ENCODE measurements at regions not wholly inside any gene's neighbourhood (a gene's known extent, or its start where the extent isn't known, plus 50 kb on each side); places are given as distances from the start of the nearest gene placed in this dataset.

GRCh38 chr2:56743807-56744206 is 560.0 kb downstream of the CCDC85A start:
- intact Hi-C loops (cut with DNase I): loop anchor here (10.0 kb wide), 1 partner anchor 559 kb away; the partner anchor contains the start of gene CCDC85A
- DNase-seq (ENCODE audit: low spot score): no peak
- no peak for ATAC-seq

- intact Hi-C loops (cut with DNase I): loop anchor here (10.0 kb wide), 1 partner anchor 564 kb away; the partner anchor contains the start of gene CCDC85A
- ATAC-seq (no peak), DNase-seq (ENCODE audit: low spot score) (no peak)
Observed at GRCh38 chr2:56749152-56749752, 565.5 kb downstream of the CCDC85A start.

GRCh38 chr2:56753182-56753581 is 569.4 kb downstream of the CCDC85A start:
- intact Hi-C loops (cut with DNase I): no loop called here
- ATAC-seq: no peak
- DNase-seq (ENCODE audit: low spot score): no peak

- no peak for ATAC-seq
- DNase-seq (ENCODE audit: low spot score): no peak
- intact Hi-C loops (cut with DNase I): no loop called here
Observed at GRCh38 chr2:56754066-56754615, 570.4 kb downstream of the CCDC85A start.

GRCh38 chr2:56754627-56755026 is 570.8 kb downstream of the CCDC85A start:
- intact Hi-C loops (cut with DNase I): no loop called here
- DNase-seq (ENCODE audit: low spot score) (no peak), ATAC-seq (no peak)

- ATAC-seq (no peak), DNase-seq (ENCODE audit: low spot score) (no peak)
- intact Hi-C loops (cut with DNase I): no loop called here
Observed at GRCh38 chr2:56757884-56758545, 574.2 kb downstream of the CCDC85A start.

- no peak for ATAC-seq
- intact Hi-C loops (cut with DNase I): no loop called here
- DNase-seq (ENCODE audit: low spot score): no peak
Observed at GRCh38 chr2:56763683-56764082, 579.9 kb downstream of the CCDC85A start.

- DNase-seq (ENCODE audit: low spot score): no peak
- intact Hi-C loops (cut with DNase I): no loop called here
- ATAC-seq: no peak
Observed at GRCh38 chr2:56768973-56769372, 585.2 kb downstream of the CCDC85A start.

GRCh38 chr2:56770490-56770889 is 586.7 kb downstream of the CCDC85A start:
- ATAC-seq (no peak), DNase-seq (ENCODE audit: low spot score) (no peak)
- intact Hi-C loops (cut with DNase I): no loop called here

- DNase-seq (ENCODE audit: low spot score) (no peak), ATAC-seq (no peak)
- intact Hi-C loops (cut with DNase I): no loop called here
Observed at GRCh38 chr2:56784046-56784445, 600.3 kb downstream of the CCDC85A start.

- intact Hi-C loops (cut with DNase I): no loop called here
- ATAC-seq: no peak
Observed at GRCh38 chr2:56801214-56801613, 617.4 kb downstream of the CCDC85A start.

GRCh38 chr2:56801770-56802169 is 618.0 kb downstream of the CCDC85A start:
- ATAC-seq: no peak
- no peak for DNase-seq (ENCODE audit: low spot score)
- intact Hi-C loops (cut with DNase I): no loop called here

More at GRCh38 chr2:56801214-56801613, 617.4 kb downstream of the CCDC85A start:
- DNase-seq (ENCODE audit: low spot score): no peak

- intact Hi-C loops (cut with DNase I): no loop called here
- no peak for ATAC-seq
- no peak for DNase-seq (ENCODE audit: low spot score)
Observed at GRCh38 chr2:56803596-56803995, 619.8 kb downstream of the CCDC85A start.

GRCh38 chr2:56806924-56807323 is 623.1 kb downstream of the CCDC85A start:
- ATAC-seq (no peak), DNase-seq (ENCODE audit: low spot score) (no peak)
- intact Hi-C loops (cut with DNase I): no loop called here

GRCh38 chr2:56807861-56808260 is 624.1 kb downstream of the CCDC85A start:
- intact Hi-C loops (cut with DNase I): no loop called here
- ATAC-seq (no peak), DNase-seq (ENCODE audit: low spot score) (no peak)

- ATAC-seq (no peak), DNase-seq (ENCODE audit: low spot score) (no peak)
- intact Hi-C loops (cut with DNase I): no loop called here
Observed at GRCh38 chr2:56811401-56811800, 627.6 kb downstream of the CCDC85A start.

- no peak for ATAC-seq
- DNase-seq (ENCODE audit: low spot score): no peak
- intact Hi-C loops (cut with DNase I): no loop called here
Observed at GRCh38 chr2:56812432-56812831, 628.6 kb downstream of the CCDC85A start.

- ATAC-seq: no peak
- intact Hi-C loops (cut with DNase I): no loop called here
- DNase-seq (ENCODE audit: low spot score): no peak
Observed at GRCh38 chr2:56813490-56813889, 629.7 kb downstream of the CCDC85A start.

GRCh38 chr2:56816666-56817065 is 632.9 kb downstream of the CCDC85A start:
- no peak for ATAC-seq
- no peak for DNase-seq (ENCODE audit: low spot score)
- intact Hi-C loops (cut with DNase I): no loop called here

- DNase-seq (ENCODE audit: low spot score) (no peak), ATAC-seq (no peak)
- intact Hi-C loops (cut with DNase I): no loop called here
Observed at GRCh38 chr2:56831780-56832179, 648.0 kb downstream of the CCDC85A start.

- intact Hi-C loops (cut with DNase I): no loop called here
- no peak for DNase-seq (ENCODE audit: low spot score)
- no peak for ATAC-seq
Observed at GRCh38 chr2:56834686-56835085, 650.9 kb downstream of the CCDC85A start.

Measured in sciatic nerve (tissue), 2 donors.